Fibroblast of pulmonary artery (primary cell): ENCODE measurements at regions not wholly inside any gene's neighbourhood (a gene's known extent, or its start where the extent isn't known, plus 50 kb on each side); places are given as distances from the start of the nearest gene placed in this dataset.

Experiments used
- DNase-seq: peaks from one replicate; pipeline ENCODE4 v3.0.0-alpha.2; 2010; ENCODE audit warnings: low read depth
- H3K4me3 ChIP-seq: replicated peaks from 2 replicates; pipeline ENCODE4 v1.5.1; 2011; ENCODE audit warnings: low read depth, mild to moderate bottlenecking, control low read depth, low read length, moderate library complexity
- CTCF ChIP-seq: IDR thresholded peaks from 2 replicates; pipeline ENCODE4 v1.5.1; 2011; ENCODE audit warnings: mild to moderate bottlenecking, control low read depth, low read length, inconsistent platforms; ENCODE audit errors: missing control alignments

GRCh38 chr6:79756496-79756895, 125.4 kb downstream of the SH3BGRL2 start:
- DNase-seq = no peak
- no peak for TF ChIP-seq CTCF
- no peak overlapping the region for H3K4me3 ChIP-seq

- no peak overlapping the region for H3K4me3 ChIP-seq
- TF ChIP-seq CTCF = no peak
- DNase-seq = no peak
Observed at GRCh38 chr6:79755967-79756366, 124.8 kb downstream of the SH3BGRL2 start.
